Spleen (tissue), 7 donors: ENCODE measurements at regions not wholly inside any gene's neighbourhood (a gene's known extent, or its start where the extent isn't known, plus 50 kb on each side); places are given as distances from the start of the nearest gene placed in this dataset.

Experiments
- POLR2A ChIP-seq, 3 donors: fragments of 450-650 bp; IDR thresholded peaks; one replicate each; pipeline ENCODE4 v1.5.1; 2017; ENCODE audit warnings: antibody characterized with exemption in 3 of 3, mild to moderate bottlenecking in 1 of 3
- POLR2AphosphoS5 ChIP-seq, 3 donors: sonication (generic); formaldehyde crosslinking; IDR thresholded peaks; one replicate each; pipeline ENCODE4 v1.5.1; 2017; ENCODE audit warnings: antibody characterized with exemption in 3 of 3
- TF ChIP-seq, protein P1 (sequence below), 11 experiments: fragments of 200-600 bp in 7 of 11; fragments of 450-650 bp in 4 of 11; sonication (generic) in 4 of 11; IDR thresholded peaks in 8 of 11; conservative IDR thresholded peaks in 3 of 11; 1 replicate in 7 of 11; 2 replicates in 4 of 11; pipeline versions ENCODE4 v1.4.0 to v1.8.0; 2016 to 2021; ENCODE audit warnings: antibody characterized with exemption in 11 of 11, inconsistent platforms in 4 of 11, mild to moderate bottlenecking in 1 of 11
- donor health status: DM: no; HTN: no; CAD: no; lungs with moderate emphysema.
- donor health status: DM: no; HTN: no; CAD: no.
- donor health status: DM: no; HTN: no; CAD: no.

DNA sequence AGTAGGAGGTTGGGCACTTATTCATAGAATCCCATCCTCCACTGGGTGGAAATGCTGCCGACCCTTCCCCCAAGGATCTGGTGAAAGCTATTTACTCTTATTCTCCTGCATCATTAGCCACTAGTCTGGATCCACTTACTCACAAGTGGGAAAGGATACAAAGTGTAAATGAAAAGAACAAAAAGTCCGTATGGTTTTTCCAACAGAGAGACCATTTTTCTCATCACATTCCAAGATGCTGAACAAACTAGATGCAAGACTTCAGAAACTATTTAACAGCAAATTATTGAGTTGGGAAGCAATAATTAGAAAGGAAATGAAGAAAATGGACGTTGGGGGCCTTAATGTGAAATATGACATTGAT lies 242.4 kb upstream of the GLI3 start:
- TF ChIP-seq, protein P1, sequence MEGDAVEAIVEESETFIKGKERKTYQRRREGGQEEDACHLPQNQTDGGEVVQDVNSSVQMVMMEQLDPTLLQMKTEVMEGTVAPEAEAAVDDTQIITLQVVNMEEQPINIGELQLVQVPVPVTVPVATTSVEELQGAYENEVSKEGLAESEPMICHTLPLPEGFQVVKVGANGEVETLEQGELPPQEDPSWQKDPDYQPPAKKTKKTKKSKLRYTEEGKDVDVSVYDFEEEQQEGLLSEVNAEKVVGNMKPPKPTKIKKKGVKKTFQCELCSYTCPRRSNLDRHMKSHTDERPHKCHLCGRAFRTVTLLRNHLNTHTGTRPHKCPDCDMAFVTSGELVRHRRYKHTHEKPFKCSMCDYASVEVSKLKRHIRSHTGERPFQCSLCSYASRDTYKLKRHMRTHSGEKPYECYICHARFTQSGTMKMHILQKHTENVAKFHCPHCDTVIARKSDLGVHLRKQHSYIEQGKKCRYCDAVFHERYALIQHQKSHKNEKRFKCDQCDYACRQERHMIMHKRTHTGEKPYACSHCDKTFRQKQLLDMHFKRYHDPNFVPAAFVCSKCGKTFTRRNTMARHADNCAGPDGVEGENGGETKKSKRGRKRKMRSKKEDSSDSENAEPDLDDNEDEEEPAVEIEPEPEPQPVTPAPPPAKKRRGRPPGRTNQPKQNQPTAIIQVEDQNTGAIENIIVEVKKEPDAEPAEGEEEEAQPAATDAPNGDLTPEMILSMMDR (IDR thresholded peaks at IDR 0.05 in 8 of 11, conservative IDR thresholded peaks at IDR 0.05 in 3 of 11): no peak
- TF ChIP-seq POLR2A (IDR thresholded peaks at IDR 0.05): no peak
- no peak for TF ChIP-seq POLR2AphosphoS5 (IDR thresholded peaks at IDR 0.05)
